Stimulated activated CD4-positive, alpha-beta T cell treated with anti-CD3 and anti-CD28 coated beads, Interleukin-2, amount 100 ng/mL, for 24 hours (primary cell): ENCODE measurements at regions not wholly inside any gene's neighbourhood (a gene's known extent, or its start where the extent isn't known, plus 50 kb on each side); places are given as distances from the start of the nearest gene placed in this dataset.
"Not testable (repeated sequence)": the region's sequence is repeated elsewhere in the genome, so short reads cannot be mapped to it uniquely, and the experiment has no call there.

Experiments used
- DNase-seq, 2 donors: peaks; one replicate each; pipeline ENCODE4 v3.0.0-alpha.2; 2020

GRCh38 chr15:67920524-67921240, 80.8 kb upstream of the RNU6-1 start:
- no peak for DNase-seq

- no peak for DNase-seq
Measured at GRCh38 chr15:67922106-67922675, 82.3 kb upstream of the RNU6-1 start.

GRCh38 chr15:67922971-67923945, 83.4 kb upstream of the RNU6-1 start:
- no peak for DNase-seq

- no peak for DNase-seq
Measured at GRCh38 chr15:67924359-67924974, 84.6 kb upstream of the RNU6-1 start.

GRCh38 chr15:67925182-67925581, 85.3 kb upstream of the RNU6-1 start:
- DNase-seq: no peak

GRCh38 chr15:67927501-67928168, 87.8 kb upstream of the RNU6-1 start:
- no peak for DNase-seq

- DNase-seq: no peak
Measured at GRCh38 chr15:67928666-67929065, 88.8 kb upstream of the RNU6-1 start.

GRCh38 chr15:67930720-67931119, 90.9 kb upstream of the RNU6-1 start:
- no peak for DNase-seq

- no peak for DNase-seq
Measured at GRCh38 chr15:67931861-67932260, 92.0 kb upstream of the RNU6-1 start.

- DNase-seq: not testable (repeated sequence)
Measured at GRCh38 chr15:67934126-67934525, 94.3 kb upstream of the RNU6-1 start.

- DNase-seq: no peak
Measured at GRCh38 chr15:67935244-67935643, 95.4 kb upstream of the RNU6-1 start.

- no peak for DNase-seq
Measured at GRCh38 chr15:67936258-67936657, 96.4 kb upstream of the RNU6-1 start.

GRCh38 chr15:67937153-67937761, 97.4 kb upstream of the RNU6-1 start:
- DNase-seq: no peak

- not testable (repeated sequence) for DNase-seq
Measured at GRCh38 chr15:67939179-67939578, 99.3 kb upstream of the RNU6-1 start.

- DNase-seq: not testable (repeated sequence)
Measured at GRCh38 chr15:67939588-67940323, 99.9 kb upstream of the RNU6-1 start.

GRCh38 chr15:67940324-67940719, 100.5 kb upstream of the RNU6-1 start:
- no peak for DNase-seq

- no peak for DNase-seq
Measured at GRCh38 chr15:67941648-67942310, 101.9 kb upstream of the RNU6-1 start.

- no peak for DNase-seq
Measured at GRCh38 chr15:67943475-67943874, 103.6 kb upstream of the RNU6-1 start.

GRCh38 chr15:67944010-67944641, 104.3 kb upstream of the RNU6-1 start:
- no peak for DNase-seq

- DNase-seq: no peak
Measured at GRCh38 chr15:67945131-67945530, 105.3 kb upstream of the RNU6-1 start.
